NCI-H226 (cell line): ENCODE measurements at regions not wholly inside any gene's neighbourhood (a gene's known extent, or its start where the extent isn't known, plus 50 kb on each side); places are given as distances from the start of the nearest gene placed in this dataset.
A peak's percentile ranks its signal among the peaks of the same experiment; 100 is the strongest.
"Not testable (repeated sequence)": the region's sequence is repeated elsewhere in the genome, so short reads cannot be mapped to it uniquely, and the experiment has no call there.

Experiments
- DNase-seq: peaks from one replicate; pipeline ENCODE4 v3.0.0-alpha.2; 2015

DNA sequence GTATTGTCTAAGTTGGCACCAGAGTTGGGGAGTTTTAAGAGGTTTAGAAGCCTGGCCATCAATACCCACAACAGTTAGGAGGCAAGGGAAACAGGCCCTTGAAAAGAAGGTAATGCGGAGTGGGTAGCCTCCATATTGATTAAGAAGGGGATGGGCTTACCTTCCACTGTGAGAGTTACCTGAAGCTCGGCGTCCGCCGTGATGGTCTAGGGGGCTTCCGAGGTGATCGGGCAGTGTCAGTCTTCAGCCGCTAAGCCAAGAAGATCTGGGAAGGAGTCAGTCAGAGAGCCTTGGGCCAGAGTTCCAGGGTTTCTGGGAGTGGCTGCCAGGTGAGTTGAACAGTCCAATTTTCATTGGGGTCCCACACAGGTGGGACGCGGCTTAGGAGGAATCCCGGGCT is 1085.8 kb downstream of the PCDH9 start:
- not testable (repeated sequence) for DNase-seq

GRCh38 chr13:66139701-66140100 is 1090.4 kb downstream of the PCDH9 start:
- no peak for DNase-seq

DNA sequence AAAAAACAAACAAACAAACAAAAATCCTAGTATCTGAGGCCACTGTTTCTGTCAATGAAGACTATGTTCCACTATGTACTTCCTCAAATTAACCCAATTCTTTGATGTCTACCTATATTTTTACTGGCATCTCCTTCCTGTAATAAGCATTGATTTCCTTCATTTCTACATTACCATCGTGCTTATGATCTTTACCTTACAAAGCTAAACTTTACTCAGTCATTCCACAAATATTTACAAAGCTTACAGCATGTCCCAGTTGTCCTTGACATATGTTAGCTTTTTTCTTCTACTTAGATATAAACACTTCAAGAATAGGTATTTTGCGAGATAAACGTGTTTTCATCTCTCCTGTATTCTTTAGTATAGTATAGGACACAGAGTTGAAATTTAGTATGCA is 1090.9 kb downstream of the PCDH9 start:
- no peak for DNase-seq

DNA sequence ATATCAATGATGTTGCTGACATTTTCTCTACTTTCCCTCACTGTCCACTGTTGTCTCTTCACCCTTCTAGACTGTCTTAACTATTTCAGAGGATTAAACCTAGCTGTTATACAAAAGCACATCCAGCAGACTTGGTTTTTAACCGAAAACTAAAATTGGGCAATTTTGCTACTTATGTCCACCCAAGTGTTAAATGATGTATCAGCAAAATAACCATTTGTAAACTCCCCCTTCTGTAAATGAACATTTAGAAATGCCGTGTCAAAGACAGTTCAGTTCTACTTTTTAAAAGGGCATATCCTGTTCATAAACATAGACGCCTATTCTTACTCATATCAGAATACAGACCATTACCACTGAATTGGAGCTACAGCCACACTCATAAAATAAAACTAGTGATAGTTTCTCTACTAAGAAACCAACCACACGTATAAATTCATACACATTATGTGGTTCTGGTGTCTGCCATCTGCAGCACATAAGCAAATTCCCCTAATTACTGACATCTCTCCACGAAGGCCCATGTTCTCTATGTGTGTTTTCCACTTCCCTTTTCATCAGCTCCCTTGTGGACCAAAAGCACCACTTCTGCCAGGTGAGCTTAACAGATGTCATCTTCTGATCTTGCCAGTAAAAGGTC is 1091.8 kb downstream of the PCDH9 start:
- no peak for DNase-seq

GRCh38 chr13:66137384-66137783 is 1092.8 kb downstream of the PCDH9 start:
- DNase-seq = no peak

DNA sequence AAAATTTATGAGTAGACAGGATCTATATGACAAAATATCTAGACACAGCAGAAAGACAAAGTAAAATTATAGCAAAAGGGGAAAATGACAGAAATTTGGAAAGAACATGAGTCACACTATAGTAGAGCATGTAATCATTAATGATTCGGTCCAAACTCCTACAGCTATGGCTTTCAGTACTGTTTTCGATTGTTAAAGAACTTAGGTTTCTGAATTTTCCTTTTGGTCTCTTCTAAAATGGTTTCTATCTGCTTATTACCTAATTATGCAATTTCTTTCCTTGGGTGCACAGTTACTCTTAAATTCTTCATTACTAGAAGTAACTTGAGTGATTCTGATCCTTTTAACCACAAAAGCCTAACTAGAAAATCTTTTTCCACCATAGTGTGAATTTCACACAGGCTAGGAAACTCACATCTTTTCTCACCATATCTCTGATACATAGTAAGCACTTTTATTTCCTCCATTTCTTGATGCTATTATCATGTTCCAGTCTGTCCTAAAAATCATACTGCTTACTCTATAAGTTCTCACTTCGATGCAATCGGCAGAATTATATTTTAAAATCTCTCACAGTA is 1101.4 kb downstream of the PCDH9 start:
- no peak for DNase-seq

DNA sequence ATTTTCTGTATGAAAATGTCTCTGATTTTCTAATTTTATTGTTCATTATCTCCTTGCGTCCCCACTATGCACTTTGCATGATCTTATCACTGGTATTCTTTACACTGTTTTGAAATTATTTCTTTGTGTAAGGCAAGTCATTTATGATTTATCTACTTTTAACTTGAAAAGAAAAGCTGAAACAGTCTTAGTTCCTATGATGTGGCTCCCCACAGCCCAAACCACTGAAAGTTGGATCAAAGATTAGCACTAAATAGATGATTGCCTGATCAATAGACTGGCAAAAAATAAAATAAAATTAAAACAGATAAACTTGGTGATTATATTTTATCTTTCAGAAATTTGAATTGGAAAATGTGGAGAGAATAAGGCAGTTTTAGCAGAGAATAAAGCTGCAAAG is 1101.9 kb downstream of the PCDH9 start:
- DNase-seq = no peak

- DNase-seq = no peak
Observed at GRCh38 chr13:66117563-66117962, 1112.6 kb downstream of the PCDH9 start.

DNA sequence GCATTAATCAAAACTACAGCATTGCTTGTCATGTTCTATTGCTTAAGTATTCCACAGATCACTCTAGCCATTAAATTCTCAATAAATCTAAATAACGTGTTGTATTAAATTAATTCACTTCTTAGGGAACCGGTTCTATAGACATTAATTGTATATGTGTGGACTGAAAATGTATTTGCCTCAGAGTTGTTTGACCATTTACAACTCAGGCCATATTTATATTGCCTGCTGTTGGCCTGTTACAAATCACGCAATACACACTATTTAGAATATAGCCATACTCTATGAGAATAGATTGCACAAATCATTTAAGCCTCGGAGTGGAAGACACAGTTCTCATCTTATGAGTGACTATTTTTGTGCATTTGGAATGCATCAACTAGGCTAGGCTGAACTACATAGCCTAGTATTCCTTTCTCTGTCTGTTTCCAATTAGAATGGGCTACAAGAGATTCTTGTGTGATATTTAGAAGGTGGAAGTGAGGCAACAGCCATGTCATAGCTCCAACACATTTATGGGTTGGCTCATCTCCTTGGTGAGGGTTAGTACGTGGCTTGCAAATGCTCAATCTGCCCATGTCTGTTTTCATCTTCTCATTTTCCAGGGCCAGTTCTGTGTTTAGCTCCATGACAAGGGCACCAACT is 1116.1 kb downstream of the PCDH9 start:
- no peak for DNase-seq

DNA sequence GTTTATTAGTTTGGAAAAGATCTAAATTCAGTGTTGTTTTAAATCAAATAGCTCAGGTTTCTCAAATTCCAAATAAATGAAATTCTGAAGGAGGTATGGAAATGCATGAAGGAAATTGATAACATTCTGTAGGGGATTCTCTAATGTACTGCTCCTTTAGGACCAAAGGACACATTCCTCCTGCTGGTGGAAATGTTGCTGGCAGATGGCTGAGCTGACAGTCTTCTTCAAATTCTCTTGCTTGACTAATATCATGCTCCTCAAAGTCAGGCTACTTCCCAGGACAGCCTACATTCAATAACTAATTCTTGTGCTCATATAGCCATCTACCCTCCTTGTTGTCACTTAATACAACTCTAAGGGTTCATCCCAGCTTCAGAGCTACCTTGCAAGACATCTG is 1118.5 kb downstream of the PCDH9 start:
- no peak for DNase-seq

- no peak for DNase-seq
Observed at GRCh38 chr13:66106246-66106645, 1123.9 kb downstream of the PCDH9 start.

DNA sequence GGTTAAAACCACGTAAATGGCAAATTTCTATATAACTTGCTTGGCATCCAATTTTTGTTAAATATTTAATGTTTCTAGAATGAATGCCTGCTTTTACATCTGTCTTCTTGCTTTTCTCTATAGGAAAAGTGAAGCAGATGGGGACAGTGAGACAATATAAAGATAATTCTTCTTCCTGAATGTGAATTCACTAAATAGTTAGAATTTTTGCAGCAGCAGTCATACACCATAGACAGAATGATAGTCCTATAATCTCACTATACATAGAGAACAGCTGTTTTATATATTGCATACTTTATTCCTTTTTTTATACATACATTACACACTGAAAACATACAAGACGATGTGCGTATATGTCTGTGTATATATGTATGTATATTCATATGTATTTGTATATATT is 1127.3 kb downstream of the PCDH9 start:
- no peak for DNase-seq

DNA sequence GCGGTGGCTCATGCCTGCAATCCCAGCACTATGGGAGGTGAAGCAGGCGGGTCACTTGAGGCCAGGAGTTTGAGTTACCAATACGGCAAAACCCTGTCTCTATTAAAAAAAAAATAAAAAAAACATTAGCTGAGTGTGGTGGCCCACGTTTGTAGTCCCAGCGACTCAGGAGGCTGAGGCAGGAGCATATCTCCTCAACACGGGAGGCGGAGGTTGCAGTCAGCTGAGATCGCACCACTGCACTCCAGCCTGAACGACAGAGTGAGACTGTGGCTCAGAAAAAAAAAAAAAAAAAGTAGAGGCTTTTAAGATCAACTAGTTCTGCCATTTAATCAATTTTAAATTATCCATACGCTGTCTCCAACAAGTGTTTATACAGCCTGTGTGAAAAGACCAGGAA is 1130.3 kb downstream of the PCDH9 start:
- no peak for DNase-seq

- no peak for DNase-seq
Observed at GRCh38 chr13:66098931-66099628, 1131.1 kb downstream of the PCDH9 start.

GRCh38 chr13:66089711-66090110 is 1140.4 kb downstream of the PCDH9 start:
- DNase-seq = no peak

DNA sequence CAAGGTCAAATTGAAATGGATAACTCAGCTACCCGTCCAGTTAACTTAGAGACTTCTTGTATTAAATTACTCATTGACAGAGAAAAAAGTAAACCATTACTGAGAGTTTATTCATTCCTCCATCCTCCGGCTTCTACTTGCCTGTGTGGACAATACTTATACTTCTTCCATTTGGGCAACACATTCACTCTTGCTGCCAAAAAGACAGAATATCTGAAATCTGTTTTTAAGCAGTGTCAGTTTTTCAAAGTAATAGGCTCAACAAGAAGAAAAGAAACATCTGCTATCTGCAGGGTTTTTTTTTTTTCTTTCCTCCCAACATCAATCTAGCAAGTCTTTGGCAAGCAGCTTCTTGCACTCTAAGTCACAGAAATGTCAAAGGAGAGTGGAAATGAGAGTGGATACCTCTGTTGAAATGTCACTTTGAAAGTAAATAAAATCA is 1142.8 kb downstream of the PCDH9 start:
- DNase-seq = no peak

DNA sequence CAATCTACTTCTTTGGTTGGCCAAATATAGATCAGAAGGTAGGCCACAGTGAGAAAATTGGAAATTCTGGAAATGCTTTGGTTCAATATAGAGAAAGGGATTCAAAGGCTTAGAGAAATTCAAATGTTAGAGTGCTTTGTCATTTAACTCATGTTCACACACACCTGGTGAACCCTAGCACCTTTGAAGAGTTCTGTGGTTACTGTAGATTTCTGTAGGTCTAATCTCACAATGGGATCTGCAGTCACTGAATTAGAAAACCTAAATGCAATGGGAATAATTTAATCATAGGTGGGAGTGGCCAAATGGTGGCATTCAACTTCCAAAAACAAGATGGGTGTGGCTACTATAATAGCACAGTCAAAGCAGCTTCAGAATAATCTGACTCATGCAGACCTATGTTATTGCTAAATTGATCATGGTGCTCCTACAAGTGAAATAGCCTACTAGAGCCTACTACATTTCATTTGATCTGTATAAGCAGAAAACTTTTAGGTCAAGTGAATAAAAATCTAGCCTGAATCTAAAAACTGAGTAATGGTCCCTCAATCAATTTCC is 1152.9 kb downstream of the PCDH9 start:
- DNase-seq = no peak

- peak; percentile 78 for DNase-seq
Observed at GRCh38 chr13:66076417-66076816, 1153.7 kb downstream of the PCDH9 start.

GRCh38 chr13:66074018-66074615 is 1156.0 kb downstream of the PCDH9 start:
- peak; percentile 34 for DNase-seq

DNA sequence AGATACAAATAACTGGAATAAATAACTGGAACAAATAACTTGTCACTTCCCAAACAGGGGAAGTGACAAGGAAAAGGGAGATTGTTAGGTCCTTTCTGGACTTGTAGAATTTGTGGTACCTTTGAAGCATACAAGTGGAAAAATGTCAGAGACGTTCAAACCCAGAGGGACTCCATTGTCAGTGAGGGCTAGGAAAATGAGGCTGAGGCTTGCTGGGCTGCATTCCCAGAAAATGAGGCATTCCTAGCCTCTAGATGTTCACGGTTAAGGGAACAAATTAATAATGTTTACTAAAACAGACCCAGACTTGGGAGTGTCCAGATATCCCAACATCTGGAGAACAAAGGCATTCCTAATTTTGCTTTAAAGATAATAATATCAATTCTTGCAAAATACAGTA is 1158.0 kb downstream of the PCDH9 start:
- not testable (repeated sequence) for DNase-seq

- no peak for DNase-seq
Observed at GRCh38 chr13:66071608-66072007, 1158.5 kb downstream of the PCDH9 start.

DNA sequence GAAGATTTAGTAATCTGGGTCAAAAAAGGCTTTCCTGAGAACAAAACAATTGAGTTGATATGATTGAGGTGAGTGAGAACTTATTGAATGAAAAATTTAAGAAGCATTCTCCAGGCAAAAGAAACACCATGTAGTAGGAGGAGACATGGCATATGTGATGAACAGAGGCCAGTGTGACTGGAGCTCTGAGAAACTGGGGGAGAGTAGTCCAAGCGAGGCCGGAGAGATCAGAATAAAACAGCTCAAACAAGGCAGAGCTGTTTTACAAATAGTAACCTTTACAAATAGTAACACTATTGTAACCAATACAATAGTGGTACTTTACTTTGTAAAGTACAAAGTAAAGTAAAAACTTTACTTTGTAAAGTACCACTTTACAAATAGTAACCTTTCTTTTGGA is 1159.1 kb downstream of the PCDH9 start:
- no peak for DNase-seq

GRCh38 chr13:66069570-66069969 is 1160.6 kb downstream of the PCDH9 start:
- peak; percentile 25 for DNase-seq
